Gastrocnemius medialis (tissue), 4 donors: ENCODE measurements at regions not wholly inside any gene's neighbourhood (a gene's known extent, or its start where the extent isn't known, plus 50 kb on each side); places are given as distances from the start of the nearest gene placed in this dataset.

Experiments used
- ATAC-seq, 2 donors: fragments of 150-250 bp; one replicate each; pipeline ENCODE4 v1.9.1; 2016
- DNase-seq, 2 donors: peaks; one replicate each; pipeline ENCODE4 v3.0.0-alpha.2; 2019
- H3K27ac ChIP-seq, 4 donors: fragments of 200-600 bp; sonication (generic); 1 replicate in 1 of 4; 2 replicates in 3 of 4; pipeline ENCODE4 v1.5.1; 2016 to 2018; ENCODE audit warnings: mild to moderate bottlenecking in 2 of 4, moderate library complexity in 1 of 4
- H3K27me3 ChIP-seq, 3 donors: fragments of 200-600 bp; sonication (generic) in 2 of 3; 1 replicate in 1 of 3; 2 replicates in 2 of 3; pipeline versions ENCODE4 v1.5.1 to v1.6.0; 2016 to 2019; ENCODE audit warnings: mild to moderate bottlenecking in 1 of 3, moderate library complexity in 1 of 3
- H3K36me3 ChIP-seq, 2 donors: fragments of 200-600 bp; sonication (generic) in 1 of 2; one replicate each; pipeline ENCODE4 v1.5.1; 2017 to 2018
- H3K4me1 ChIP-seq, 2 donors: fragments of 200-600 bp; sonication (generic) in 1 of 2; one replicate each; pipeline ENCODE4 v1.5.1; 2016 to 2017; ENCODE audit warnings: mild to moderate bottlenecking in 2 of 2
- H3K4me3 ChIP-seq, 4 donors: fragments of 200-600 bp; sonication (generic) in 3 of 4; 1 replicate in 1 of 4; 2 replicates in 3 of 4; pipeline ENCODE4 v1.5.1; 2016 to 2019; ENCODE audit warnings: mild to moderate bottlenecking in 2 of 4
- H3K9me3 ChIP-seq, 3 donors: fragments of 200-600 bp; sonication (generic) in 2 of 3; 1 replicate in 1 of 3; 2 replicates in 2 of 3; pipeline ENCODE4 v1.5.1; 2016 to 2019
- POLR2A ChIP-seq, 2 donors: fragments of 450-650 bp; IDR thresholded peaks; one replicate each; pipeline ENCODE4 v1.6.1; 2017; ENCODE audit warnings: antibody characterized with exemption in 2 of 2, mild to moderate bottlenecking in 2 of 2, moderate library complexity in 2 of 2
- in situ Hi-C, 4 donors: fragments of 200-750 bp; cut with MboI; loops; one replicate each; pipeline versions ENCODE4 v1.15.0 to v1.8.0; 2017; ENCODE audit warnings: low sequenced_read_pairs in 4 of 4
- intact Hi-C: fragments of 100-400 bp; cut with DNase I; formaldehyde crosslinking; loops from one replicate; pipeline ENCODE4 v1.15.1; 2023; ENCODE audit warnings: low total_unique reads
- TF ChIP-seq, protein P1 (sequence below), 5 experiments: fragments of 450-650 bp in 3 of 5; fragments of 200-600 bp in 2 of 5; sonication (generic) in 2 of 5; IDR thresholded peaks in 4 of 5; conservative IDR thresholded peaks in 1 of 5; 1 replicate in 4 of 5; 2 replicates in 1 of 5; pipeline ENCODE4 v1.5.1; 2016 to 2019; ENCODE audit warnings: antibody characterized with exemption in 5 of 5, mild to moderate bottlenecking in 3 of 5, moderate library complexity in 3 of 5

GRCh38 chr16:73888840-73889490, 407.6 kb upstream of the PSMD7 start:
- Histone ChIP-seq H3K36me3 (no peaks in the 10 kb centered on the region), H3K9me3 (no peaks in the 10 kb centered on the region), H3K4me3 (no peak overlapping the region), H3K27me3 (peaks cover 0 to 17% (median 2%) of the 10 kb centered on the region in 3 donors), H3K4me1 (no peaks in the 10 kb centered on the region), H3K27ac (no peak overlapping the region)
- ATAC-seq: no peak
- intact Hi-C loops: no loop called here
- in situ Hi-C loops: loop anchor here in 1 of 4 donors (10.0 to 25.0 kb wide), 2 partner anchors 177 to 324 kb away; no protein-coding TSS in a partner anchor
- no peak for DNase-seq
- TF ChIP-seq, protein P1, sequence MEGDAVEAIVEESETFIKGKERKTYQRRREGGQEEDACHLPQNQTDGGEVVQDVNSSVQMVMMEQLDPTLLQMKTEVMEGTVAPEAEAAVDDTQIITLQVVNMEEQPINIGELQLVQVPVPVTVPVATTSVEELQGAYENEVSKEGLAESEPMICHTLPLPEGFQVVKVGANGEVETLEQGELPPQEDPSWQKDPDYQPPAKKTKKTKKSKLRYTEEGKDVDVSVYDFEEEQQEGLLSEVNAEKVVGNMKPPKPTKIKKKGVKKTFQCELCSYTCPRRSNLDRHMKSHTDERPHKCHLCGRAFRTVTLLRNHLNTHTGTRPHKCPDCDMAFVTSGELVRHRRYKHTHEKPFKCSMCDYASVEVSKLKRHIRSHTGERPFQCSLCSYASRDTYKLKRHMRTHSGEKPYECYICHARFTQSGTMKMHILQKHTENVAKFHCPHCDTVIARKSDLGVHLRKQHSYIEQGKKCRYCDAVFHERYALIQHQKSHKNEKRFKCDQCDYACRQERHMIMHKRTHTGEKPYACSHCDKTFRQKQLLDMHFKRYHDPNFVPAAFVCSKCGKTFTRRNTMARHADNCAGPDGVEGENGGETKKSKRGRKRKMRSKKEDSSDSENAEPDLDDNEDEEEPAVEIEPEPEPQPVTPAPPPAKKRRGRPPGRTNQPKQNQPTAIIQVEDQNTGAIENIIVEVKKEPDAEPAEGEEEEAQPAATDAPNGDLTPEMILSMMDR (IDR thresholded peaks at IDR 0.05 in 4 of 5, conservative IDR thresholded peaks at IDR 0.05 in 1 of 5): no peak
- no peak for TF ChIP-seq POLR2A (IDR thresholded peaks at IDR 0.05)

GRCh38 chr16:73887911-73888310, 408.7 kb upstream of the PSMD7 start:
- Histone ChIP-seq H3K4me1 (no peaks in the 10 kb centered on the region), H3K27me3 (peaks cover 0 to 17% (median 2%) of the 10 kb centered on the region in 3 donors), H3K9me3 (no peaks in the 10 kb centered on the region), H3K27ac (no peak overlapping the region), H3K4me3 (no peak overlapping the region), H3K36me3 (no peaks in the 10 kb centered on the region)
- DNase-seq: no peak
- intact Hi-C loops: no loop called here
- TF ChIP-seq, protein P1 (IDR thresholded peaks at IDR 0.05 in 4 of 5, conservative IDR thresholded peaks at IDR 0.05 in 1 of 5): no peak
- no peak for TF ChIP-seq POLR2A (IDR thresholded peaks at IDR 0.05)
- in situ Hi-C loops: loop anchor here in 1 of 4 donors (10.0 to 25.0 kb wide), 2 partner anchors 176 to 323 kb away; no protein-coding TSS in a partner anchor
- ATAC-seq: no peak

DNA sequence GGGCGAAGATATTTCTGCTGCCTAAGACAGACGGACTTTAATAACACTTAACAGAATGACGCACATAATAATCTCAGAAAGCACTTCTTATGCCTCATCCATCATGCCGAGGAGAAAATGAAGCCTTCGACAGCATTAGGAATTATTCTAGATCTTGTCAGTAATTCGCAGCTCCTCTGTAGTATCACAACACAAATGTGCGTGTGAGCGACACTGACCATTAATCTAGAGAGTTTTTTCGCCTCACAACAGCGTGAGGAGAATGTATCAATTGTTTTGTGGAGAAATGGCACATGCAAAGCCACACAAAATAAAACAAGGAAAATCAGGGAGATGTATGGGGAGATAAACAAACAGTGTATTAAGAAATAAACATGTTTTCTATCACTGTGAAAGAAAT, 410.2 kb upstream of the PSMD7 start:
- no peak for TF ChIP-seq POLR2A (IDR thresholded peaks at IDR 0.05)
- TF ChIP-seq, protein P1 (IDR thresholded peaks at IDR 0.05 in 4 of 5, conservative IDR thresholded peaks at IDR 0.05 in 1 of 5): no peak
- no peaks in the 10 kb centered on the region for H3K36me3 ChIP-seq
- ATAC-seq: no peak
- DNase-seq: no peak
- no peak overlapping the region for H3K4me3 ChIP-seq
- no peaks in the 10 kb centered on the region for H3K9me3 ChIP-seq
- peaks cover 0 to 15% (median 1%) of the 10 kb centered on the region in 3 donors for H3K27me3 ChIP-seq
- no peak overlapping the region for H3K27ac ChIP-seq
- in situ Hi-C loops: loop anchor here in 1 of 4 donors (10.0 to 25.0 kb wide), 2 partner anchors 174 to 322 kb away; no protein-coding TSS in a partner anchor
- no peaks in the 10 kb centered on the region for H3K4me1 ChIP-seq
- intact Hi-C loops: no loop called here

DNA sequence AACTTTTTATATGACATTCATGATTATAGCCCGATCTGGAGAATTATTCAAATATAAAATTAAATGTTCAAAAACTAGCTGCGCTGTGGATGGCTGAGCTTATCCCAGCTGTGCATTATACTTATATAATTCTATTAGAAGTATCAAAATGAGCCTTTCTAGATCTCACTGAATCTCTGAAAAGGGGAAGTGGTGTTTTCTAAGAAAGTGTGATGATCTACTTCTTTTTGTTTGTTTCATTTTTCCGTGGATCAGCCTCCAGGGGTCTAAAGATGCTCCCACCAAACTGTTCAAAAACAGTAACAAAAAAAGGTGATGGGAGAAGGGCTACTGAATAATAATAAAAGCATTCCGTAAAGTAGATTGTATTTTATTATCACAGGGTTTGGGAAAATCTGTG, 411.3 kb upstream of the PSMD7 start:
- Histone ChIP-seq H3K27me3 (peaks cover 0 to 10% (median 0%) of the 10 kb centered on the region in 3 donors), H3K4me1 (no peaks in the 10 kb centered on the region), H3K36me3 (no peaks in the 10 kb centered on the region), H3K27ac (no peak overlapping the region), H3K9me3 (no peaks in the 10 kb centered on the region), H3K4me3 (no peak overlapping the region)
- in situ Hi-C loops: loop anchor here in 1 of 4 donors (10.0 to 25.0 kb wide), 2 partner anchors 173 to 321 kb away; no protein-coding TSS in a partner anchor
- TF ChIP-seq POLR2A (IDR thresholded peaks at IDR 0.05): no peak
- TF ChIP-seq, protein P1 (IDR thresholded peaks at IDR 0.05 in 4 of 5, conservative IDR thresholded peaks at IDR 0.05 in 1 of 5): no peak
- intact Hi-C loops: no loop called here
- no peak for ATAC-seq
- DNase-seq: no peak
